ENCODE measurements at regions not wholly inside any gene's neighbourhood (a gene's known extent, or its start where the extent isn't known, plus 50 kb on each side); places are given as distances from the start of the nearest gene placed in this dataset.

- H3K18ac ChIP-seq (ENCODE audit: insufficient read length, low read depth, low read length) = no peak overlapping the region
- H3K4me1 Mint-ChIP-seq = no peaks in the 10 kb centered on the region
- no peak overlapping the region for H4K5ac ChIP-seq (ENCODE audit: insufficient read length, low read depth, low read length)
- H3K23me2 ChIP-seq (ENCODE audit: insufficient read length, low read depth, low read length, poor library complexity, severe bottlenecking) = no peaks in the 10 kb centered on the region
- no peaks in the 10 kb centered on the region for H3K79me2 ChIP-seq (ENCODE audit: insufficient read depth, low read length)
- no peak overlapping the region for H3K27ac Mint-ChIP-seq
- no peak overlapping the region for H4K8ac ChIP-seq (replicated peaks; ENCODE audit: insufficient read length, low read depth, low read length)
- H3K9ac ChIP-seq (ENCODE audit: extremely low read depth, insufficient read length, low read length) = no peak overlapping the region
- H3K4ac ChIP-seq (ENCODE audit: low read depth, low read length) = no peak overlapping the region
- no peak overlapping the region for H3T11ph ChIP-seq (ENCODE audit: low read length)
- H4K91ac ChIP-seq (ENCODE audit: insufficient read length, low read depth, low read length) = no peak overlapping the region
- H3K27me3 ChIP-seq (ENCODE audit: insufficient read depth, low read length) = no peaks in the 10 kb centered on the region
- H3K79me1 ChIP-seq (ENCODE audit: insufficient read depth, low read depth, low read length, poor library complexity, severe bottlenecking) = no peaks in the 10 kb centered on the region
- no peaks in the 10 kb centered on the region for H4K20me1 ChIP-seq (ENCODE audit: control insufficient read depth, insufficient read depth, insufficient read length)
- H3K14ac ChIP-seq (ENCODE audit: insufficient read depth, low read length) = no peak overlapping the region
- H3K56ac ChIP-seq (ENCODE audit: insufficient read length, low read depth, low read length) = no peak overlapping the region
- H2BK12ac ChIP-seq (ENCODE audit: insufficient read length, low read depth, low read length) = no peak overlapping the region
- no peak overlapping the region for H3K27ac ChIP-seq (ENCODE audit: insufficient read length, low read depth, low read length)
- no CpG with 5 or more reads among the region's 4 CpGs for WGBS (ENCODE audit: extremely low coverage, insufficient read length, low lambda C conversion rate)
- TF ChIP-seq CTCF (conservative IDR thresholded peaks at IDR 0.05) = no peak
- H3K4me3 Mint-ChIP-seq = no peak overlapping the region
- H2BK5ac ChIP-seq (ENCODE audit: insufficient read length, low read length) = no peak overlapping the region
- no peak overlapping the region for H2BK120ac ChIP-seq (ENCODE audit: low read depth, low read length, poor library complexity, severe bottlenecking)
- H3K4me1 ChIP-seq (ENCODE audit: insufficient read depth, low read length) = no peaks in the 10 kb centered on the region
- no peaks in the 10 kb centered on the region for H3K9me3 ChIP-seq (ENCODE audit: control insufficient read depth, low read depth, low read length)
- H3K9me3 Mint-ChIP-seq = no peaks in the 10 kb centered on the region; a peak in 1 of 5 replicates
- H3K27me3 Mint-ChIP-seq (ENCODE audit: low read depth) = no peaks in the 10 kb centered on the region
- no peak overlapping the region for H3K23ac ChIP-seq (ENCODE audit: insufficient read length, low read depth, low read length)
- no peak overlapping the region for H2AK5ac ChIP-seq (ENCODE audit: insufficient read length, low read length)
- H2BK20ac ChIP-seq (ENCODE audit: low read depth, low read length, poor library complexity, severe bottlenecking) = no peak overlapping the region
- H3K36me3 Mint-ChIP-seq (ENCODE audit: insufficient read depth in 1 of 3, low read depth in 3 of 3) = no peaks in the 10 kb centered on the region
- no peak overlapping the region for H2BK15ac ChIP-seq (ENCODE audit: low read depth, low read length)
- H3K4me2 ChIP-seq (ENCODE audit: insufficient read depth, insufficient read length, low read length) = no peak overlapping the region
- H2AFZ ChIP-seq (ENCODE audit: low read length) = no peak overlapping the region
- no peak for DNase-seq
Measured at GRCh38 chr12:67382241-67382871, 113.2 kb downstream of the CAND1 start.
